ENCODE measurements at regions not wholly inside any gene's neighbourhood (a gene's known extent, or its start where the extent isn't known, plus 50 kb on each side); places are given as distances from the start of the nearest gene placed in this dataset.

DNA sequence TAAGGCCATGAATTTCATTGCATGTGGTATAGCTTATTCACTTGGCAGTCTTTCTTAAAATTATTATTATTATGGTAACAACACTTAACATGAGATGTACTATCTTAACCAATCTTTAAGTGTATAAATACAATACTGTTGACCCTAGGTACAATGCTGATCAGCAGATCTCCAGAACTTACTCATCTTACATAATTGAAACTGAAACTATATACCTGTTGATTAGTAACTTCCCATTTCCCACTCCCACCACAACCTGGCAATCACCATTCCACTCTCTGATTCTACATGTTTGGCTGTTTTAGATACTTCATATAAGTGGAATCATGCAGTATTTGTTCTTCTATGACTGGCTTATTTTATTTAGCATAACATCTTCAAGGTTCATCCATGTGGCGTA lies 150.2 kb upstream of the POU2AF2 start:
- no peak for TF ChIP-seq EZH2 (IDR thresholded peaks at IDR 0.05)
- no peak for TF ChIP-seq POLR2AphosphoS5 (IDR thresholded peaks at IDR 0.05; ENCODE audit: borderline replicate concordance, low read depth, low read length)

All from SK-N-MC (cell line).